ENCODE measurements at regions not wholly inside any gene's neighbourhood (a gene's known extent, or its start where the extent isn't known, plus 50 kb on each side); places are given as distances from the start of the nearest gene placed in this dataset.
"Not testable (repeated sequence)": the region's sequence is repeated elsewhere in the genome, so short reads cannot be mapped to it uniquely, and the experiment has no call there.

- H3K79me1 ChIP-seq (ENCODE audit: low read depth, low read length); CTCF ChIA-PET (ENCODE audit: partially characterized antibody); H3K4me2 ChIP-seq (ENCODE audit: insufficient read depth in 1 of 2, low read depth in 2 of 2, low read length in 2 of 2); H2BK5ac ChIP-seq (ENCODE audit: low read depth, low read length); H3K4ac ChIP-seq (replicated peaks; ENCODE audit: insufficient read length, low read depth, low read length); H2BK120ac ChIP-seq (replicated peaks; ENCODE audit: low read depth, low read length); H3K18ac ChIP-seq (ENCODE audit: extremely low read depth, low read length); FAIRE-seq; H2BK20ac ChIP-seq (ENCODE audit: low read length); H2BK15ac ChIP-seq (ENCODE audit: low read length); H2AFZ ChIP-seq (ENCODE audit: low read length); H3K36me3 ChIP-seq (ENCODE audit: control insufficient read depth in 2 of 4, insufficient read depth in 4 of 4, low read length in 3 of 4); H3K56ac ChIP-seq (replicated peaks; ENCODE audit: insufficient read length, low read depth, low read length); H3K79me2 ChIP-seq (ENCODE audit: control insufficient read depth in 1 of 2, insufficient read depth in 2 of 2, low read length in 2 of 2); H3K14ac ChIP-seq (ENCODE audit: insufficient read length); H4K91ac ChIP-seq (replicated peaks; ENCODE audit: insufficient read length, low read length); H2BK12ac ChIP-seq (ENCODE audit: low read depth, low read length); POLR2A ChIA-PET (ENCODE audit: partially characterized antibody); H3K4me3 ChIP-seq (ENCODE audit: extremely low read depth in 1 of 4, insufficient read depth in 2 of 4, low read depth in 3 of 4, low read length in 4 of 4); H2AK5ac ChIP-seq (ENCODE audit: low read depth, low read length); DNase-seq (ENCODE audit: low read depth in 1 of 2, low spot score in 2 of 2); H4K8ac ChIP-seq (ENCODE audit: extremely low read depth, insufficient read depth, low read length); H4K20me1 ChIP-seq (replicated peaks in 1 of 2; ENCODE audit: control insufficient read depth in 1 of 2, insufficient read depth in 2 of 2, low read length in 2 of 2); H3K23me2 ChIP-seq (ENCODE audit: low read depth, low read length); H3K4me1 ChIP-seq (replicated peaks in 1 of 4; ENCODE audit: control insufficient read depth in 3 of 4, insufficient read depth in 4 of 4, low read length in 3 of 4); H3K27ac ChIP-seq (ENCODE audit: low read depth, low read length); H3K9ac ChIP-seq (replicated peaks in 1 of 4; ENCODE audit: extremely low read depth in 1 of 4, low read depth in 3 of 4, low read length in 3 of 4); H4K5ac ChIP-seq (ENCODE audit: insufficient read length, low read depth, low read length); H3K23ac ChIP-seq (ENCODE audit: insufficient read length); H3K9me3 ChIP-seq (ENCODE audit: insufficient read depth in 2 of 2, low read depth in 1 of 2, low read length in 1 of 2); H3K27me3 ChIP-seq (replicated peaks in 1 of 4; ENCODE audit: control insufficient read depth in 3 of 4, extremely low read depth in 1 of 4, insufficient read depth in 3 of 4, low read length in 3 of 4): not testable (repeated sequence)
- WGBS, 2 experiments (ENCODE audit: extremely low coverage in 1 of 2, insufficient coverage in 1 of 2, insufficient read length in 1 of 2, insufficient replicate concordance in 2 of 2, low coverage in 1 of 2, low lambda C conversion rate in 2 of 2, missing lambda C conversion rate in 1 of 2), result 95% methylated on average over 4 of the region's 20 CpGs; no CpG with 5 or more reads in 1 of the 2 experiments
Observed at GRCh38 chr2:122051659-122052058, 296.2 kb downstream of the TSN start.
